Inferior parietal cortex (tissue), 1 donor: ENCODE measurements at regions not wholly inside any gene's neighbourhood (a gene's known extent, or its start where the extent isn't known, plus 50 kb on each side); places are given as distances from the start of the nearest gene placed in this dataset.
A peak's percentile ranks its signal among the peaks of the same experiment; 100 is the strongest.
"Not testable (repeated sequence)": the region's sequence is repeated elsewhere in the genome, so short reads cannot be mapped to it uniquely, and the experiment has no call there.

Experiments
- DNase-seq: peaks from one replicate; pipeline ENCODE4 v3.0.0-alpha.2; 2016; ENCODE audit errors: extremely low spot score

- no peak for DNase-seq
Measured at GRCh38 chr10:23493711-23494110, 54.8 kb downstream of the OTUD1 start.

GRCh38 chr10:23496727-23497126 is 57.9 kb downstream of the OTUD1 start:
- peak; percentile 31 for DNase-seq

GRCh38 chr10:23499372-23500132 is 60.7 kb downstream of the OTUD1 start:
- DNase-seq, result no peak

GRCh38 chr10:23505797-23506465 is 67.1 kb downstream of the OTUD1 start:
- no peak for DNase-seq

- no peak for DNase-seq
Measured at GRCh38 chr10:23512355-23513058, 73.6 kb downstream of the OTUD1 start.

GRCh38 chr10:23513621-23514020 is 74.7 kb downstream of the OTUD1 start:
- not testable (repeated sequence) for DNase-seq

- DNase-seq, result no peak
Measured at GRCh38 chr10:23514321-23514720, 75.4 kb downstream of the OTUD1 start.

GRCh38 chr10:23516530-23516929 is 77.7 kb downstream of the OTUD1 start:
- peak; percentile 58 for DNase-seq

- no peak for DNase-seq
Measured at GRCh38 chr10:23517155-23517554, 78.3 kb downstream of the OTUD1 start.

- no peak for DNase-seq
Measured at GRCh38 chr10:23521735-23522134, 82.9 kb downstream of the OTUD1 start.

GRCh38 chr10:23522345-23522744 is 83.5 kb downstream of the OTUD1 start:
- DNase-seq, result no peak

GRCh38 chr10:23523251-23523650 is 84.4 kb downstream of the OTUD1 start:
- no peak for DNase-seq

GRCh38 chr10:23525406-23525805 is 86.5 kb downstream of the OTUD1 start:
- peak; percentile 63 for DNase-seq

GRCh38 chr10:23528419-23528818 is 89.5 kb downstream of the OTUD1 start:
- DNase-seq, result no peak

- DNase-seq, result no peak
Measured at GRCh38 chr10:23529625-23530024, 90.8 kb downstream of the OTUD1 start.

- DNase-seq, result no peak
Measured at GRCh38 chr10:23530079-23530478, 91.2 kb downstream of the OTUD1 start.

GRCh38 chr10:23533212-23533611 is 94.3 kb downstream of the OTUD1 start:
- DNase-seq, result no peak

GRCh38 chr10:23534326-23534725 is 95.5 kb downstream of the OTUD1 start:
- no peak for DNase-seq

- DNase-seq, result no peak
Measured at GRCh38 chr10:23534761-23535160, 95.9 kb downstream of the OTUD1 start.

- DNase-seq, result no peak
Measured at GRCh38 chr10:23535381-23535780, 96.5 kb downstream of the OTUD1 start.

GRCh38 chr10:23538968-23539367 is 100.1 kb downstream of the OTUD1 start:
- DNase-seq, result no peak

GRCh38 chr10:23540401-23541030 is 101.6 kb downstream of the OTUD1 start:
- no peak for DNase-seq
